Ishikawa (cell line): ENCODE measurements at regions not wholly inside any gene's neighbourhood (a gene's known extent, or its start where the extent isn't known, plus 50 kb on each side); places are given as distances from the start of the nearest gene placed in this dataset.

Source experiments
- CEBPB ChIP-seq: IDR thresholded peaks from 2 replicates; pipeline ENCODE4 v1.6.1; 2012
- CREB1 ChIP-seq: IDR thresholded peaks from 2 replicates; pipeline ENCODE4 v1.6.1; 2012; ENCODE audit warnings: low read depth
- EGR1 ChIP-seq: IDR thresholded peaks from 2 replicates; pipeline ENCODE4 v1.6.1; 2012
- EP300 ChIP-seq: IDR thresholded peaks from 2 replicates; pipeline ENCODE4 v1.6.1; 2012; ENCODE audit warnings: borderline replicate concordance
- FOXM1 ChIP-seq: IDR thresholded peaks from 2 replicates; pipeline ENCODE4 v1.6.1; 2012; ENCODE audit warnings: low read depth, borderline replicate concordance
- MAX ChIP-seq: IDR thresholded peaks from 2 replicates; pipeline ENCODE4 v1.6.1; 2012
- NFIC ChIP-seq: IDR thresholded peaks from 2 replicates; pipeline ENCODE4 v1.6.1; 2012
- RAD21 ChIP-seq: IDR thresholded peaks from 2 replicates; pipeline ENCODE4 v1.6.1; 2012; ENCODE audit warnings: low read depth
- REST ChIP-seq: IDR thresholded peaks from 2 replicates; pipeline ENCODE4 v1.6.1; 2012; ENCODE audit warnings: low read depth, mild to moderate bottlenecking
- TAF1 ChIP-seq: IDR thresholded peaks from 2 replicates; pipeline ENCODE4 v1.6.1; 2012; ENCODE audit warnings: low read depth, mild to moderate bottlenecking
- TCF12 ChIP-seq: IDR thresholded peaks from 2 replicates; pipeline ENCODE4 v1.6.1; 2012; ENCODE audit warnings: low read depth
- TEAD4 ChIP-seq: IDR thresholded peaks from 2 replicates; pipeline ENCODE4 v1.6.1; 2012
- YY1 ChIP-seq: IDR thresholded peaks from 2 replicates; pipeline ENCODE4 v1.6.1; 2012; ENCODE audit warnings: low read depth
- ZBTB7A ChIP-seq: IDR thresholded peaks from 2 replicates; pipeline ENCODE4 v1.6.1; 2012; ENCODE audit warnings: low read depth

GRCh38 chr13:73973156-73973555, 161.0 kb downstream of the KLF12 start:
- TF ChIP-seq CREB1 (no peak), TEAD4 (no peak), MAX (no peak), REST (no peak), EP300 (no peak), ZBTB7A (no peak), CEBPB (no peak), TAF1 (no peak), NFIC (no peak), YY1 (no peak), RAD21 (no peak), TCF12 (no peak), FOXM1 (no peak), EGR1 (no peak)
